ENCODE measurements at regions not wholly inside any gene's neighbourhood (a gene's known extent, or its start where the extent isn't known, plus 50 kb on each side); places are given as distances from the start of the nearest gene placed in this dataset.

GRCh38 chr7:54679490-54679817 lies 79.6 kb downstream of the SEC61G start:
- TF ChIP-seq POLR2A (IDR thresholded peaks at IDR 0.05; ENCODE audit: low read depth, low read length) (no peak), FOS (IDR thresholded peaks at IDR 0.05; ENCODE audit: low read depth, low read length) (no peak), CTCF (conservative IDR thresholded peaks at IDR 0.05; ENCODE audit: low read depth, low read length) (no peak), USF2 (IDR thresholded peaks at IDR 0.05; ENCODE audit: low read depth, low read length) (no peak), NFE2L2 (IDR thresholded peaks at IDR 0.05; ENCODE audit: low read depth, low read length) (no peak), RCOR1 (IDR thresholded peaks at IDR 0.05; ENCODE audit: insufficient replicate concordance, low read length) (no peak), RAD21 (IDR thresholded peaks at IDR 0.05; ENCODE audit: low read length) (no peak), RFX5 (IDR thresholded peaks at IDR 0.05; ENCODE audit: low read depth, low read length) (no peak), MXI1 (IDR thresholded peaks at IDR 0.05; ENCODE audit: borderline replicate concordance, low read depth, low read length) (no peak), MAFK (IDR thresholded peaks at IDR 0.05; ENCODE audit: low read depth, low read length) (no peak), ELK1 (IDR thresholded peaks at IDR 0.05; ENCODE audit: borderline replicate concordance, low read depth, low read length) (no peak), MAZ (IDR thresholded peaks at IDR 0.05; ENCODE audit: borderline replicate concordance, low read depth, low read length) (no peak), SMC3 (IDR thresholded peaks at IDR 0.05; ENCODE audit: low read depth, low read length) (no peak), CHD1 (IDR thresholded peaks at IDR 0.05; ENCODE audit: low read depth, low read length) (no peak)
